Dedifferentiated amniotic fluid mesenchymal stem cell (primary cell): ENCODE measurements at regions not wholly inside any gene's neighbourhood (a gene's known extent, or its start where the extent isn't known, plus 50 kb on each side); places are given as distances from the start of the nearest gene placed in this dataset.
"Not testable (repeated sequence)": the region's sequence is repeated elsewhere in the genome, so short reads cannot be mapped to it uniquely, and the experiment has no call there.

ENCODE experiments used
- DNase-seq: peaks from one replicate; pipeline ENCODE4 v3.0.0-alpha.2; 2016; ENCODE audit errors: extremely low spot score

DNA sequence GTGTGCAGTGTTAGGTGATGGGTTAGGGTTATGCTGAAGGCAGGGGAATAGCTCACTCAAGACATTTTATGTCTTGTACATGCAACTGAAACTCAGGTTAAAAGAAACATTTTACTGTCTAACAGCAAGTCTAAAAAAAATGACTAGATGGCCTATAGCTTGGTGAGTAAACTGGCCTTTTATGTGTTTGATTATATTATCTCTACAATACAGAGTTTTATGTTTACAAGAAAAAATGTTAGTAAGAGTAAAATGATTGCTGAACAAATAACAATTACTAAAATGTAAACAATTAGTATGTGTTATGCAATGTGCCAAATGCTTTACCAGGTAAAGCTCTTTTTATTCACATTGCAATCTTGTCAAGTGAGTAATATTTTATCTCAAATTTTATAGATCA, 1039.6 kb downstream of the ROBO2 start:
- DNase-seq = no peak

DNA sequence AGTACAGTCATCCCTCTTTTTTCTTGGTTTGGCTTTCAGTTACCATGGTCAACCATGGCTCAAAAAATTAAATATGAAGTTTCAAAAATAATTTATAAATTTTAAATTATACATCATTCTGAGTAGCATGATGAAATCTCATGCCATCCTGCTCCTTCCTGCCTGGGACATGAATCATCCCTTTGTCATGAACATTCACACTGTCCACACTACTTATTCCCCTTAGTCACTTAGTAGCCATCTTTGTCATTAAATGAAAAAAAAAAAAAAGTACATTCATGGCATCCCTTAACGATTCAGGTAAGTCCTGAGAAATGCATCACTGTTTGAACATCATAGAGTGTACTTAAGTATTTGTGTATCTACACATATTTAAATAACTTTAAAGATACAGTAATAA, 1046.3 kb downstream of the ROBO2 start:
- DNase-seq = peak; percentile 22

DNA sequence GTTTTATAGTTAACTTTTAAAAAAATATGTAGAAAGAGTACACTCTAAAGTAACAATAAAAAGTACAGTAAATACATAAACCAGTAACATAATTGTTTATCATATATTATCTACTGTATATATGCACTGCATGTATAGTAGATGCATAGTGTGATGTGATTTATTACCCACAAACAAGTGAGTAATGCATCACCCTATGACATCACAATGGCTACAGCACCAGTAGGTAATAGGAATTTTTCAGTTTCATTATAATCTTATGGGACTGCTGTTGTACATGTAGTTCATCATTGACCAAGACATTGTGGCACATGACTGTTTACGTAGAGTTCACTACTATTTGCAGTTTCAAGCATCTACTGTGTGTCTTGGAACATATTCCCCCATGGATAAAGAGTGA, 1047.2 kb downstream of the ROBO2 start:
- DNase-seq = no peak

DNA sequence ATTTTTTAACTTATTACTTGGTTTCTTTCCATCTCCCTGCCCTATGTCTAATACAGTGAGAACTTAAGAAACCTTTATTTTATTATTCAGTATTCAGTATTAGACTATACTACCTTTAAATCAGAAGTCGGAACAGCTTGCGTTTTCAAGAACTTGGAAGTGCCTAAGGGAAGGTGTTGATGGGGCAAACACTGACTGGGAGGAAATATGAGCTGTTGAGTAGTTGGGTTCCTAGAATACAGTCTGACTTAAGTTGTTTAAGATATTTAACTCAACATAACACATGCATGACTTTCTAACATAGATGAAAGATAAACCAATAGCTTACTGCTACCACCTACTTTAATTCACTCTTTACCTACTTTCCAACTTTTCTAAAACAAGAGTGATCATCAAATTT, 1048.1 kb downstream of the ROBO2 start:
- DNase-seq = no peak

DNA sequence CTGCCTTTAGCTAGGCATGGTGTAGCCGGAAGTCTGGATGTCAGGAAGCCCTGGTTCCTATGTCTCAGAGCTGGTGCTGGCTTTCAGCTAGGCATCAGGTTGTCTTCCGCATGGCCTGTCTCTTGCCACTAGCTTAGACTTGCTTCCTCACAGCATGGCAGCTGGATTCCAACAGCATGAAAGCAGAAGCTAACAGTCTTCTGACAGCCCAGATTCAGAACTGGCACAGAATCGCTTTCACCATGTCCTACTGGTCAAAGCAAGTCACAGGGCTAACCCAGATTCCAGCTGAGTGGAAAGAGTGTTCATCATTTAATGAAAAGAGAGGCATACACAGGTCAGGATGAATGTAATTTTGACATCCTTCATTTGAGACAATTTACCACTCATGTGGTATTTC, 1050.5 kb downstream of the ROBO2 start:
- no peak for DNase-seq

DNA sequence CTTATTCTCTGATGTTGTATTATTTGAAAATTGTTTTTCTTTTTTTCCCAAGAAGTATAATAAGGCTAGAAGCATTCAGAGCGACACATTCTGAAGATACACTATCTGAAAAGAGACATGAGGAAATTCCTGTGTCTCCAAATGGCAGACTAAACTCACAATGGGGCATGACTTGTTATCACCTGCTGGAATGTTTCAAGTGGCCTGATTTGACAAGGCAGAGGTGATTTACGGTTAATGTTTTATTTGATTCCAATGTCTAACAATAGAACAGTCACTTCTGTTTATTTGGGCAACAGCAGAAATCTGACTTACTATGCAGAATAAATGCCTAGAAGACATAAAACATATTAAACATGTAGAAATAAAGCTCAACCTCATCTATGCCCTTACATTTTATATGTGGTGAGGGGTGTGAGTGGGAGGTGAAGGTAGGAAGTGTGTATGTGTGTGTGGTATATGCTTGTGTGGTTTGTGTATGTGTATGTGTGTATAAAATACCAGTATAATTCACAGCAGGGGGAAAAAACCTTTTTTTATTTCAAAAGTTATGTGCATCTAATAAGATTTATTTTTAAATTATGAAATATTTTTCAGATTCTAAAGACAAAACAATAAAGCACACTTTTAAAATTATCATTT, 1051.7 kb downstream of the ROBO2 start:
- DNase-seq = no peak

DNA sequence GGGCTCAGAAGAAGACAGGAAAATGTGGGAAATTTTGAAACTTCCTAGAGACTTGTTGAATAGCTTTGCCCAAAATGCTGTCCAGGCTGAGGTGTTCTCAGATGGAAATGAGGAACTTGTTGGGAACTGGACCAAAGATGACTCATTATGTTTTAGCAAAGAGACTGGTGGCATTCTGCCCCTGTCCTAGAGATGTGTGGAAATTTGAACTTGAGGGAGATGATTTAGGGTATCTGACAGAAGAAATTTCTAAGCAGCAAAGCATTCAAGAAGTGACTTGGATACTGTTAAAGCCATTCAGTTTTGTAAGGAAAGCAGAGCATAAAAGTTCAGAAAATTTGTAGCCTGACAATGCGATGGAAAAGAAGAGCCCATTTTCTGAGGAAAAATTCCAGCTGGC, 1052.7 kb downstream of the ROBO2 start:
- DNase-seq = not testable (repeated sequence)

- no peak for DNase-seq
These were observed 1056.8 kb downstream of the ROBO2 start for GRCh38 chr3:78096488-78097255.

- DNase-seq = no peak
These were observed 1058.5 kb downstream of the ROBO2 start for GRCh38 chr3:78098367-78098766.

DNA sequence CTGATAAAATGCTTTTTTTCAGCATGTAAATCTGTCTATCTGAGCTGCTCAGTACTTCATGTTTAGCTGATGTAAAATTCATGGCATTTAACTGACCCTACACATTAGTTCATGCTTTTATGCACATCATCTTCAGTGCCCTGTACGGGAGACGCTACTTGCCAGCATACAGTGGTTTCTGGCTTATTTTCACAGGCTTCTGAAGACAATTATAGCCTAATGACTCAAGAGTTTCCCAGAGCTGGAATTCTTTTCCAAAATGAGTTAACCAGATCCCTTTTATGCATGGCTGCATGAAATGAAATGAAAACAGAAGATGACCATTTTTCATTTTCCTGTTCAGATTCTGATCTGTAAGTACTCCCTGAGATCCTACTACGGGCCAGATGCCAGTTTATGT, 1061.5 kb downstream of the ROBO2 start:
- DNase-seq = peak; percentile 84

- DNase-seq = not testable (repeated sequence)
These were observed 1068.5 kb downstream of the ROBO2 start for GRCh38 chr3:78108269-78108961.

GRCh38 chr3:78112291-78113010, 1072.6 kb downstream of the ROBO2 start:
- peak; percentile 57 for DNase-seq

DNA sequence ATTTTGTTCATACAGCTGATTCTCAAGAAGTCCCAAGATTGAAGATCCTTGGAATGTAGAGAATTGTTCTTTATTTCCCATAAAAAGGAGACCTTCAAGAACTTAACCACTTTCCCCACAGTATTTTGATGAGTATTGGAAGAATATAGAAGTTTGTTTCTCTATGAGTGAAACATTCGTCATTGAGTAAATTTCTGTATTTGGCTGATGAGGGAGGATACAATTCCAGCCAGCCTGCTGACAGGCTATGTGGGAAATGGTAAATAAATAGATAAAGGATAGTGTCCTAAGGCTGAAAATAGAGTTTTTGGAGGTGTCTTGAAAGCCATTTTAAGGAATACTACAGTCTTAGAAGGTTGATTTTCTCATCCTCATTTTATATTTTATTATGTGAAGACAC, 1076.1 kb downstream of the ROBO2 start:
- DNase-seq = no peak

- no peak for DNase-seq
These were observed 1077.0 kb downstream of the ROBO2 start for GRCh38 chr3:78116874-78117273.

- no peak for DNase-seq
These were observed 1083.2 kb downstream of the ROBO2 start for GRCh38 chr3:78123058-78123457.

DNA sequence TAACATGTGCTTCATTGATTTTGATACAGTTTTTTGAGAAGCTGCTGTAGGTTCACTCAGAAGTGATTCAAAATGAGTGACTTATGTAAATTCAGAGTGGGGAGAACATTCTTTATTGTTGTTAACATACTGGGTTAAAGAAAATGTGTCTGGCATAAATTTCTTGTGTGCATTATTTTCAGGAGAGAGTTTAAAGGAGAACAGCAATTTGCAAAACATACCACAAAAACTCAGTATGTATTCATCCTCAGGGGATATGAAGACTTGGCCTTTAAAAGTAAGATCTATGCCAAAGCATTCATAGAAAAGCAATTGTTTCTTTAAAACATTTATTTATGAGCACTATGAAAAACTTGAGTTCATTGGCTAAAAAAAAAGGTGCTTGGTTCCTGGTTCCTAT, 1089.8 kb downstream of the ROBO2 start:
- DNase-seq = no peak

DNA sequence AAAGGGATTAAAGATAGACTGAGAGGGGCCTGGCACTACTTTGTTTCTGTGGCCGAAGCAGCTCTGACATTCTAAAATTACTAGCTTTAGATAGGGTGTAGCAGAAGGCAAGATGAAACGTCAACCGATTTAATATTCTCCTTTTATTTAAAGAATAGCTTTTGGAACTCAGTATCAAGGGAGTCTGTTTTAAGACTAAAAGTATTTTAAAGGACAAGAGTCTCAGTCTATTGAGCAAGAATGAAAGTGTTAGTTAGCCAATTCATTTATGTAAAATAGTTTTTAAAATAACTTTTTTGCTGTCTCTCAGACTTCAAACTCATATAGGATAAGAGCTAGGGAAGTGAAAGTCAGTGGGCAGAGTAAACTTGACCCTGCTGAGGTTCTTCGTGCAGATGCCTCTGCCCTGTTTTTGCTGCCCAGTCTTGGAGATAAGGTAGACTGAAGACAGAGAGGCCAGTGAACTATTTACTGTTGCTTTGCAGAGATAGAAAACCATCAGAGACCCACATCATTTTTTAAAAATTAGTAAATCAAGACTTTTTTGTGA, 1090.9 kb downstream of the ROBO2 start:
- DNase-seq = no peak

GRCh38 chr3:78134496-78134895, 1094.6 kb downstream of the ROBO2 start:
- no peak for DNase-seq

GRCh38 chr3:78139166-78139565, 1099.3 kb downstream of the ROBO2 start:
- DNase-seq = peak; percentile 25

- peak; percentile 29 for DNase-seq
These were observed 1100.4 kb downstream of the ROBO2 start for GRCh38 chr3:78140274-78140673.

DNA sequence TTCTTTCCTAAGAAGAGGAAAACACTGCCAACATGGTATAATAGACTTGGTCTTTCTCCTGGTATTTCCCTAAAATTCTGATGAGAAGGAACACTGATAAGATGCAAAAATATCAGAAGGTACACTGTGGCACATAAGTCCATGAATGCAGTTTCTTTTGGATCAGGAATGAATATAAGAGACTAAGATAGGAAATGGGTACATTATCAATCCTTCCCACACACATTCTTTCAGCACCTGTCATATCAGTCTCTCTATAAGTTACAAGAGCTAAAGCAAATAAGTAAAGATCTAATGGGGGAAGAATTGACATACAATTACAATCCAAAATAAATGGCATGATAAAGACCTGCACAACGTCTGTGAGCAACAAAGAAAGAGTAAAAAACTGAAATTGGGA, 1101.0 kb downstream of the ROBO2 start:
- no peak for DNase-seq

GRCh38 chr3:78141269-78141668, 1101.4 kb downstream of the ROBO2 start:
- DNase-seq = no peak
